GM12875 (cell line): ENCODE measurements at regions not wholly inside any gene's neighbourhood (a gene's known extent, or its start where the extent isn't known, plus 50 kb on each side); places are given as distances from the start of the nearest gene placed in this dataset.

Source experiments
- H3K4me3 ChIP-seq: one replicate; pipeline ENCODE4 v1.5.1; 2011; ENCODE audit warnings: low read depth, low read length, control low read depth
- TF ChIP-seq, protein P1 (sequence below): IDR thresholded peaks from 2 replicates; pipeline ENCODE4 v1.5.1; 2011; ENCODE audit warnings: low read depth, mild to moderate bottlenecking, control low read depth, inconsistent platforms, low read length, moderate library complexity, borderline replicate concordance; ENCODE audit not compliant: insufficient read depth

DNA sequence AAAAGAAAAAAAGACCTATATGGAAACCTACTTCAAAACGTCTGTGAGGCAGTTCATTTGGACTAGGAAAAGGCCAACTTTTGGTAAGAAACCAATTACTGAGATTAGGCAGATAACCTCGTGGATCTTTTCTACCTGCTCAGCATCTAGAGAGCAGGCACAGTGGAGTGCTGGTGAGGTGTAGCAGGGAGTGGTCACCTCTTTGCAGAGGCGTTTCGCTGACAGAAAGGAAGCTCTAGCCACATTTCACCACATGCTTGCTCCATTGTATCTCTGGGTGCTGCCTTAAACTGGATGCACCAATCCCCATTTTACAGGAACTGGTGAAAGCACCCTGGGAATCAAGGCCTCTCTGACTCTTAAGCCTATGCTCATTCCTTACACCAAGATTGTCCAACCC, 360.5 kb downstream of the LIG4 start:
- TF ChIP-seq, protein P1, sequence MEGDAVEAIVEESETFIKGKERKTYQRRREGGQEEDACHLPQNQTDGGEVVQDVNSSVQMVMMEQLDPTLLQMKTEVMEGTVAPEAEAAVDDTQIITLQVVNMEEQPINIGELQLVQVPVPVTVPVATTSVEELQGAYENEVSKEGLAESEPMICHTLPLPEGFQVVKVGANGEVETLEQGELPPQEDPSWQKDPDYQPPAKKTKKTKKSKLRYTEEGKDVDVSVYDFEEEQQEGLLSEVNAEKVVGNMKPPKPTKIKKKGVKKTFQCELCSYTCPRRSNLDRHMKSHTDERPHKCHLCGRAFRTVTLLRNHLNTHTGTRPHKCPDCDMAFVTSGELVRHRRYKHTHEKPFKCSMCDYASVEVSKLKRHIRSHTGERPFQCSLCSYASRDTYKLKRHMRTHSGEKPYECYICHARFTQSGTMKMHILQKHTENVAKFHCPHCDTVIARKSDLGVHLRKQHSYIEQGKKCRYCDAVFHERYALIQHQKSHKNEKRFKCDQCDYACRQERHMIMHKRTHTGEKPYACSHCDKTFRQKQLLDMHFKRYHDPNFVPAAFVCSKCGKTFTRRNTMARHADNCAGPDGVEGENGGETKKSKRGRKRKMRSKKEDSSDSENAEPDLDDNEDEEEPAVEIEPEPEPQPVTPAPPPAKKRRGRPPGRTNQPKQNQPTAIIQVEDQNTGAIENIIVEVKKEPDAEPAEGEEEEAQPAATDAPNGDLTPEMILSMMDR = no peak
- H3K4me3 ChIP-seq = no peak overlapping the region

DNA sequence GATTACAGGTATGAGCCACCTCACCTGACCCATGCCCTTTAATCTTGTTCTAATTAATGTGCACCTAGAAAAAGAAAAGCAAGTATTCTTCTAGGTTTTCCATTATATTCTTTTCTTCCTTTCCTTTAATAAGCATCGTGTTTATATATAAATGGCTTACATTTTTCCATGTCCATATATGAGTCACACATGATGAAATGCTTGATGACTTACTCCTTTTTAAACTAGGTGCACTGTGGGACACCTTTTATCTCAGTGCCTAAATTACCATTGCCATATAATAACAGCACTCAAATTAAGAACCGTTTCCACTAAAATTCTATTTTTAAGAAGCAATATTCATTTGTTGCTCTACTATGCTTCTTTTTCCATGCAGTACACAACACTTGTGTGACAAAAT, 363.3 kb downstream of the LIG4 start:
- no peak overlapping the region for H3K4me3 ChIP-seq
- TF ChIP-seq, protein P1 = no peak

DNA sequence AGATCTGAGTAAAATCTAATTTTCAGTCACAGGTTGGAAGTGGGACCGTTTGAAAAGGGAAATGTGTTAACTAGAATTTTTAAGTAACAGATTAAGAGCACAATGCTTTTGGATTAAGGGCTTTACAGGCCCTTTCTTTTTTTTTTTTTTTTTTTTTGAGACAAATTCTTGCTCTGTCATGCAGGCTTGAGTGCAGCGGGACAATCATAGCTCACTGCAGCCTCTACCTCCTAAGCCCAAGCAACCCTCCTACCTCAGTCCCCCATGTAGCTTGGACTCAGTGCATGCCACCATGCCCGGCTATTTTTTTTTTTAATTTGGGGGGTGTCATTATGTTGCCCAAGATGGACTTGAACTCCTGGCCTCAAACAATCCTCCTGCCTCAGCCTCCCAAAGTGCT, 363.7 kb downstream of the LIG4 start:
- TF ChIP-seq, protein P1 = no peak
- no peak overlapping the region for H3K4me3 ChIP-seq

DNA sequence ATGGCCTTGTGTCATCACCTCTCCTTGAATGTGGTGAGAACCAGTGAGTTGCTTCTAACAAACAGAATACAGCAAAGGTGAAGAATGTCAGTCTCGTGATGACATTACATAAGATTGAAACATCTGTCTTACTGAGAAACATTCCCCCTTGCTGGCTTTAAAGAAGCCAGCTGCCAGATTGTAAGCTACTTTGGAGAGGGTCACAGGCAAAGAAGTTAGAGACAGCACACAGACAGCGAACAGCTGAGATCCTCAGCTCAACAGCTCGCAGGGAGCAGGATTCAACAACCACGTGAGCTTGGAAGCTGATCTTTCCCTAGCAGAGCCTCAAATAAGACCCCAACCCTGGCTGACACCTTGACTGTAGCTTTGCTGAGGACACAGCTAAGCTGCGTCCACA, 367.9 kb downstream of the LIG4 start:
- TF ChIP-seq, protein P1 = no peak
- no peak overlapping the region for H3K4me3 ChIP-seq

DNA sequence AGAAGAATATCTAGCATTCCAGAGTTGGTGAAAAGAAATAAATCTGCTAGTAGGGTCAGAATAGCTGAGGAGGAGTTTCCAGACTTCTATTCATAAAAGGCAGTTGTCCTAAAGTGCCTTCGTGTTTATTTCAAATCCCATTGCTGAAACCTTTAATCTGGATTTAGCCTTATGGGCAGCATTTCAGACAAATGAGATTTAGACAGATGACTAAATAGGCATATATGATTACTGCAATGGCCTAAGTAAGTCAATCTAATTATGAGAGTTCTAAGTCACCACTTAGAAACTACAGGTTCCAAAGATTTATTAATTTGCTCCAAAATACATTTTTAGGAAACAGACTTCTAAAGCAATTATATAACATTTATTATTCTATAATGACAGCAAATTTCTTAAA, 368.7 kb downstream of the LIG4 start:
- TF ChIP-seq, protein P1 = no peak
- no peak overlapping the region for H3K4me3 ChIP-seq

DNA sequence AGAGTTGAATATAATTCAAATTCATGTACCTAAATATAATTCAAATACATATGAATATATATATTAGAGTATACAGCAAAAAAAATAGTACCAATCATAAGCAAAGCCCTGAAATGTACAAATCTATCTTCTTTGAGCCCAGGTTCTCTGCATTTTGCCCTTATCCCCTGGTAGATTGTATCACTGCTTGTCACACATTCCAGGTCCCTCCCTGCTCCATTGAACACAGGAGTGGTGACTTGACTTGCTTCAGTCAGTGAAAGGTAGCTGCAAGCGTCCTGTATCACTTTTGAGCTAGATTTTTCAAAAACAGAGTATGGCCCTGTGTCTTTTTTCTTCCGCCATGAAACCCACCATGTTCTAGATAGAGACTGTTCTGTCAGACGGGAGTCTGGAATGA, 369.4 kb downstream of the LIG4 start:
- TF ChIP-seq, protein P1 = no peak
- H3K4me3 ChIP-seq = no peak overlapping the region

DNA sequence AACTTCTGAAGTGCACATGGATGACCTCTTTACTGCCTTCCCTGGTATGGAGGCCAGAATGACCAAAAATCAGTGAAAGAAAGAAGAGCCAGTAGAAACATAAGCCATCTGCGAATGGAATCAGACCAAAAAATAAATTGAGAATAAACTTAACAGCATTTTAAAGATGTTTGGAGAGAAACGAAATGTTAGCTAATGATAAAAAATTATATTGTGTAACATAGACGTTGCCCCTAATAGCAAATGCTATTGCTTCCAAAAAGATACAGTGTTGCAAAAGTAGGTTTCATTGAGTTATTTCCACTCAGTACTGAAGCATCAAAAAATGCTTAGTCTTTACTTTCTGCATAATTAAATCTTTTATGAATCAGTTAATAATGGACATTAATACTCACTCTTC, 371.7 kb downstream of the LIG4 start:
- TF ChIP-seq, protein P1 = no peak
- H3K4me3 ChIP-seq = no peak overlapping the region
